22Rv1 (cell line): ENCODE measurements at regions not wholly inside any gene's neighbourhood (a gene's known extent, or its start where the extent isn't known, plus 50 kb on each side); places are given as distances from the start of the nearest gene placed in this dataset.

Experiments
- CTCF ChIP-seq: fragments of 450-650 bp; IDR thresholded peaks from 2 replicates; pipeline ENCODE4 v1.5.1; 2017; ENCODE audit warnings: mild to moderate bottlenecking
- ZFX ChIP-seq: fragments of 450-650 bp; IDR thresholded peaks from 2 replicates; pipeline ENCODE4 v1.6.1; 2017; ENCODE audit warnings: antibody characterized with exemption, borderline replicate concordance

- TF ChIP-seq CTCF: no peak
- TF ChIP-seq ZFX: no peak
Observed at GRCh38 chr11:87490671-87491070, 452.9 kb downstream of the TMEM135 start.
